ENCODE measurements at regions not wholly inside any gene's neighbourhood (a gene's known extent, or its start where the extent isn't known, plus 50 kb on each side); places are given as distances from the start of the nearest gene placed in this dataset.

DNA sequence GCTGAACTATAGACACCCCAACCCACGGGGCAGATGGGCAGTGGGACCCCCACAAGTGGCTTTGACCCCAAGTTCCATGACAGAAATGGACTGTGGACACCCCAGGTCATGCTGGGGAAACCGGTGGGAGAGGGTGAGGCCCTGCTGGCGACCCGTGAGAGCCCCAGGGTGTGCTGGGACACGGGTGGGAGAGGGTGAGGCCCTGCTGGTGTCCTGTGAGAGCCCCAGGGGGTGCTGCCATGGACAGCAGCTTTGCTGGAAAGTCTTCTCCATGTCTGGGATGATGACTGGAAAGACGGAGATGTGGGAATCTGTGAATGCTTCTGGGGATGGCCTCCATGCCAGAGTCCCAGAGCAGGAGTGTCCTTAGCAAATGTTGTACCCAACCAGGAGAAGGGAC is 148.4 kb downstream of the URI1 start:
- Mint-ChIP-seq H3K4me1 (no peaks in the 10 kb centered on the region), H3K9me3 (ENCODE audit: insufficient read depth) (no peaks in the 10 kb centered on the region), H3K27ac (no peak overlapping the region), H3K4me3 (no peak overlapping the region), H3K27me3 (no peaks in the 10 kb centered on the region)
- Histone ChIP-seq H3K27ac (ENCODE audit: low read length in 2 of 2) (no peak overlapping the region), H3K27me3 (replicated peaks in 1 of 4; ENCODE audit: control extremely low read depth in 1 of 4, control insufficient read depth in 3 of 4, insufficient read depth in 4 of 4, low read length in 3 of 4) (no peaks in the 10 kb centered on the region), H3K79me2 (ENCODE audit: control insufficient read depth, insufficient read depth, low read length) (no peaks in the 10 kb centered on the region), H3K9ac (ENCODE audit: low read length) (no peak overlapping the region), H3K4me2 (replicated peaks; ENCODE audit: low read depth, low read length, poor library complexity, severe bottlenecking) (no peak overlapping the region), H2AFZ (ENCODE audit: insufficient read depth, low read depth, low read length, poor library complexity, severe bottlenecking) (no peak overlapping the region), H3K4me1 (ENCODE audit: control insufficient read depth in 2 of 2, insufficient read depth in 2 of 2, low read length in 2 of 2) (no peaks in the 10 kb centered on the region), H3K4me3 (ENCODE audit: control extremely low read depth in 1 of 5, extremely low read depth in 1 of 5, insufficient read depth in 1 of 5, low read depth in 2 of 5, low read length in 4 of 5) (no peak overlapping the region), H4K20me1 (ENCODE audit: control insufficient read depth, insufficient read depth, low read length, poor library complexity, severe bottlenecking) (no peaks in the 10 kb centered on the region), H3K9me3 (ENCODE audit: control extremely low read depth in 1 of 3, control insufficient read depth in 2 of 3, insufficient read depth in 1 of 3, low read length in 2 of 3) (no peaks in the 10 kb centered on the region), H3K36me3 (replicated peaks in 1 of 2; ENCODE audit: control extremely low read depth in 1 of 2, control insufficient read depth in 1 of 2, extremely low read depth in 1 of 2, insufficient read depth in 2 of 2, low read length in 1 of 2) (no peaks in the 10 kb centered on the region)
- ChIA-PET CTCF (no interaction called here), POLR2A (no interaction called here)
- no peak for TF ChIP-seq CTCF (IDR thresholded peaks at IDR 0.05)
- TF ChIP-seq EZH2 (IDR thresholded peaks at IDR 0.05; ENCODE audit: borderline replicate concordance, insufficient read depth, low read depth, low read length, poor library complexity, severe bottlenecking) = no peak
- ATAC-seq (ENCODE audit: low read depth) (no peak), DNase-seq (no peak)
- 90% methylated on average over 6 of the region's 6 CpGs for WGBS (ENCODE audit: insufficient coverage)
- intact Hi-C loops (cut with micrococcal nuclease) = no loop called here

GRCh38 chr19:30090963-30091362 is 148.9 kb downstream of the URI1 start:
- Mint-ChIP-seq H3K27ac (no peak overlapping the region), H3K4me1 (no peaks in the 10 kb centered on the region), H3K27me3 (no peaks in the 10 kb centered on the region), H3K4me3 (no peak overlapping the region), H3K9me3 (ENCODE audit: insufficient read depth) (no peaks in the 10 kb centered on the region)
- 94% methylated on average over 6 of the region's 7 CpGs for WGBS (ENCODE audit: insufficient coverage)
- H3K79me2 ChIP-seq (ENCODE audit: control insufficient read depth, insufficient read depth, low read length) = no peaks in the 10 kb centered on the region
- no peak overlapping the region for H3K9ac ChIP-seq (ENCODE audit: low read length)
- TF ChIP-seq EZH2 (IDR thresholded peaks at IDR 0.05; ENCODE audit: borderline replicate concordance, insufficient read depth, low read depth, low read length, poor library complexity, severe bottlenecking) (no peak), CTCF (IDR thresholded peaks at IDR 0.05) (no peak)
- no peaks in the 10 kb centered on the region for H4K20me1 ChIP-seq (ENCODE audit: control insufficient read depth, insufficient read depth, low read length, poor library complexity, severe bottlenecking)
- H3K4me3 ChIP-seq (ENCODE audit: control extremely low read depth in 1 of 5, extremely low read depth in 1 of 5, insufficient read depth in 1 of 5, low read depth in 2 of 5, low read length in 4 of 5) = no peak overlapping the region
- DNase-seq (no peak), ATAC-seq (ENCODE audit: low read depth) (no peak)
- POLR2A ChIA-PET = no interaction called here
- H3K36me3 ChIP-seq (replicated peaks in 1 of 2; ENCODE audit: control extremely low read depth in 1 of 2, control insufficient read depth in 1 of 2, extremely low read depth in 1 of 2, insufficient read depth in 2 of 2, low read length in 1 of 2) = no peaks in the 10 kb centered on the region
- no peaks in the 10 kb centered on the region for H3K27me3 ChIP-seq (replicated peaks in 1 of 4; ENCODE audit: control extremely low read depth in 1 of 4, control insufficient read depth in 3 of 4, insufficient read depth in 4 of 4, low read length in 3 of 4)
- H3K27ac ChIP-seq (ENCODE audit: low read length in 2 of 2) = no peak overlapping the region
- H2AFZ ChIP-seq (ENCODE audit: insufficient read depth, low read depth, low read length, poor library complexity, severe bottlenecking) = no peak overlapping the region
- no peaks in the 10 kb centered on the region for H3K9me3 ChIP-seq (ENCODE audit: control extremely low read depth in 1 of 3, control insufficient read depth in 2 of 3, insufficient read depth in 1 of 3, low read length in 2 of 3)
- CTCF ChIA-PET = no interaction called here
- no peak overlapping the region for H3K4me2 ChIP-seq (replicated peaks; ENCODE audit: low read depth, low read length, poor library complexity, severe bottlenecking)
- no peaks in the 10 kb centered on the region for H3K4me1 ChIP-seq (ENCODE audit: control insufficient read depth in 2 of 2, insufficient read depth in 2 of 2, low read length in 2 of 2)
- intact Hi-C loops (cut with micrococcal nuclease) = no loop called here
